OCI-LY7 (cell line): ENCODE measurements at regions not wholly inside any gene's neighbourhood (a gene's known extent, or its start where the extent isn't known, plus 50 kb on each side); places are given as distances from the start of the nearest gene placed in this dataset.
A peak's percentile ranks its signal among the peaks of the same experiment; 100 is the strongest.

Source experiments
- BruUV-seq: library from RNA; stranded (reverse); fragments of 400-500 nt; replicated peaks from 2 replicates; lab custom pipeline; 2021; lab: Mats Ljungman, UMichigan
- CTCF ChIA-PET: fragments of 300-600 bp; sonication (Branson Sonifier 250); formaldehyde crosslinking; loops from one replicate; lab custom pipeline; 2022; ENCODE audit warnings: antibody characterized with exemption; ENCODE audit not compliant: unreplicated experiment; lab: Charles Lee
- POLR2A ChIA-PET: fragments of 300-600 bp; sonication (Branson Sonifier 250); formaldehyde crosslinking; loops from one replicate; lab custom pipeline; 2022; ENCODE audit warnings: antibody characterized with exemption; lab: Charles Lee
- DNase-seq: peaks from one replicate; pipeline ENCODE4 v3.0.0-alpha.2; 2015; ENCODE audit warnings: low spot score
- H2AFZ ChIP-seq: fragments of 200-600 bp; sonication (generic), shearing (Covaris generic); 2 replicates; pipeline ENCODE4 v1.6.1; 2014; ENCODE audit warnings: mild to moderate bottlenecking, antibody characterized with exemption, low read length, moderate library complexity
- H3K27ac ChIP-seq: fragments of 200-600 bp; sonication (generic); 2 replicates; pipeline ENCODE4 v1.5.1; 2014; ENCODE audit warnings: mixed run types, low read depth, mild to moderate bottlenecking, moderate library complexity, low read length, inconsistent platforms; ENCODE audit not compliant: poor library complexity, severe bottlenecking
- H3K36me3 ChIP-seq: fragments of 200-600 bp; sonication (generic); 2 replicates; pipeline ENCODE4 v1.6.1; 2014; ENCODE audit warnings: mild to moderate bottlenecking, antibody characterized with exemption, low read length, moderate library complexity, mixed read lengths; ENCODE audit not compliant: insufficient read depth
- H3K4me1 ChIP-seq: fragments of 200-600 bp; sonication (generic); 2 replicates; pipeline ENCODE4 v1.5.1; 2014; ENCODE audit warnings: mild to moderate bottlenecking, low read length; ENCODE audit not compliant: insufficient read depth, poor library complexity, severe bottlenecking
- H3K4me2 ChIP-seq: fragments of 200-600 bp; sonication (generic); 2 replicates; pipeline ENCODE4 v1.6.1; 2014; ENCODE audit warnings: mild to moderate bottlenecking, low read length
- H3K4me3 ChIP-seq: fragments of 200-600 bp; sonication (generic); 2 replicates; pipeline ENCODE4 v1.5.1; 2014; ENCODE audit warnings: mild to moderate bottlenecking, low read depth, low read length; ENCODE audit not compliant: poor library complexity, severe bottlenecking
- H3K79me2 ChIP-seq: fragments of 200-600 bp; sonication (generic); 2 replicates; pipeline ENCODE4 v1.6.1; 2016; ENCODE audit warnings: low read depth, mild to moderate bottlenecking, low read length, moderate library complexity, mixed read lengths; ENCODE audit not compliant: insufficient read depth
- H3K9me2 ChIP-seq: fragments of 200-600 bp; sonication (generic); 2 replicates; pipeline ENCODE4 v1.6.1; 2016; ENCODE audit warnings: mild to moderate bottlenecking, low read length, mixed read lengths; ENCODE audit not compliant: insufficient read depth
- H3K9me3 ChIP-seq: fragments of 200-600 bp; sonication (generic); 2 replicates; pipeline ENCODE4 v1.6.1; 2014; ENCODE audit warnings: mild to moderate bottlenecking, mixed run types, low read length, mixed read lengths
- H4K20me1 ChIP-seq: fragments of 200-600 bp; sonication (generic); 2 replicates; pipeline ENCODE4 v1.6.1; 2014; ENCODE audit warnings: mild to moderate bottlenecking, antibody characterized with exemption, low read length, moderate library complexity, mixed read lengths; ENCODE audit not compliant: insufficient read depth
- CTCF ChIP-seq: fragments of 200-600 bp; sonication (generic); conservative IDR thresholded peaks from 2 replicates; pipeline ENCODE4 v1.5.1; 2014; ENCODE audit warnings: mild to moderate bottlenecking, antibody characterized with exemption, low read length, moderate library complexity, mixed read lengths
- EZH2phosphoT487 ChIP-seq: fragments of 200-600 bp; sonication (generic); IDR thresholded peaks from 2 replicates; pipeline ENCODE4 v1.6.1; 2018; ENCODE audit warnings: low read depth, borderline replicate concordance, mild to moderate bottlenecking, mixed run types, antibody characterized with exemption, low read length, moderate library complexity, mixed read lengths
- intact Hi-C: fragments of 100-400 bp; cut with micrococcal nuclease; formaldehyde crosslinking; loops from one replicate; pipeline ENCODE4 v1.10.0; 2022; ENCODE audit not compliant: unreplicated experiment

GRCh38 chr9:75691408-75691807 lies 199.1 kb upstream of the PCSK5 start:
- no peak overlapping the region for H3K4me3 ChIP-seq

GRCh38 chr9:75692309-75692708 lies 198.2 kb upstream of the PCSK5 start:
- H3K4me3 ChIP-seq = no peak overlapping the region
- TF ChIP-seq EZH2phosphoT487 (no peak), CTCF (no peak)
- no peaks in the 10 kb centered on the region for H4K20me1 ChIP-seq
- H3K9me2 ChIP-seq = no peaks in the 10 kb centered on the region
- no peak overlapping the region for H3K27ac ChIP-seq
- no peaks in the 10 kb centered on the region for H3K36me3 ChIP-seq
- DNase-seq = no peak
- intact Hi-C loops = no loop called here
- CTCF ChIA-PET = no interaction called here
- H3K9me3 ChIP-seq = no peaks in the 10 kb centered on the region
- H3K4me2 ChIP-seq = peak overlapping the region; percentile 31
- H3K4me1 ChIP-seq = peaks cover 44% of the 10 kb centered on the region
- BruUV-seq = no TSS peak
- POLR2A ChIA-PET = no interaction called here
- H2AFZ ChIP-seq = peak overlapping the region; percentile 48; the same call in 1 of the 2 replicates
- no peaks in the 10 kb centered on the region for H3K79me2 ChIP-seq

More at GRCh38 chr9:75691408-75691807, 199.1 kb upstream of the PCSK5 start:
- POLR2A ChIA-PET = no interaction called here
- no peaks in the 10 kb centered on the region for H3K36me3 ChIP-seq
- intact Hi-C loops = no loop called here
- H3K9me2 ChIP-seq = no peaks in the 10 kb centered on the region
- no peaks in the 10 kb centered on the region for H3K9me3 ChIP-seq
- H2AFZ ChIP-seq = peak overlapping the region; percentile 48; the same call in 1 of the 2 replicates
- DNase-seq = no peak
- H4K20me1 ChIP-seq = no peaks in the 10 kb centered on the region
- peaks cover 53% of the 10 kb centered on the region for H3K4me1 ChIP-seq
- H3K79me2 ChIP-seq = no peaks in the 10 kb centered on the region
- CTCF ChIA-PET = no interaction called here
- H3K4me2 ChIP-seq = peak overlapping the region; percentile 31; the same call in 1 of the 2 replicates
- no peak overlapping the region for H3K27ac ChIP-seq
- no TSS peak for BruUV-seq
- no peak for TF ChIP-seq EZH2phosphoT487
- TF ChIP-seq CTCF = no peak

GRCh38 chr9:75695921-75696320 lies 194.6 kb upstream of the PCSK5 start:
- ChIA-PET POLR2A (interaction anchor here (0.5 kb wide), 1 partner anchor 433 kb away, joined by 4 read pairs; no protein-coding TSS in a partner anchor), CTCF (no interaction called here)
- H3K4me3 ChIP-seq = no peak overlapping the region
- no peak overlapping the region for H3K4me2 ChIP-seq
- no peaks in the 10 kb centered on the region for H3K36me3 ChIP-seq
- no peak overlapping the region for H3K27ac ChIP-seq
- H3K4me1 ChIP-seq = peaks cover 35% of the 10 kb centered on the region
- no peak for DNase-seq
- TF ChIP-seq EZH2phosphoT487 = no peak
- TF ChIP-seq CTCF = no peak
- no TSS peak for BruUV-seq
- H3K9me3 ChIP-seq = no peaks in the 10 kb centered on the region
- H2AFZ ChIP-seq = no peak overlapping the region
- H3K79me2 ChIP-seq = no peaks in the 10 kb centered on the region
- H3K9me2 ChIP-seq = no peaks in the 10 kb centered on the region
- intact Hi-C loops = no loop called here
- no peaks in the 10 kb centered on the region for H4K20me1 ChIP-seq
